AG09319 (cell line): ENCODE measurements at regions not wholly inside any gene's neighbourhood (a gene's known extent, or its start where the extent isn't known, plus 50 kb on each side); places are given as distances from the start of the nearest gene placed in this dataset.
"Not testable (repeated sequence)": the region's sequence is repeated elsewhere in the genome, so short reads cannot be mapped to it uniquely, and the experiment has no call there.

ENCODE experiments used
- DNase-seq: peaks from one replicate; pipeline ENCODE4 v3.0.0-alpha.2; 2010; ENCODE audit warnings: low read depth; ENCODE audit errors: extremely low read depth
- CTCF ChIP-seq: IDR thresholded peaks from 2 replicates; pipeline ENCODE4 v1.5.1; 2011; ENCODE audit warnings: low read depth, mild to moderate bottlenecking, inconsistent platforms, low read length, moderate library complexity

- TF ChIP-seq CTCF = no peak
- no peak for DNase-seq
These were observed 184.9 kb downstream of the TM9SF2 start for GRCh38 chr13:99686157-99686572.

GRCh38 chr13:99681695-99682094 lies 180.4 kb downstream of the TM9SF2 start:
- TF ChIP-seq CTCF = no peak

GRCh38 chr13:99677116-99677951 lies 176.1 kb downstream of the TM9SF2 start:
- TF ChIP-seq CTCF = no peak
- DNase-seq = no peak

More at GRCh38 chr13:99681695-99682094, 180.4 kb downstream of the TM9SF2 start:
- no peak for DNase-seq

- no peak for DNase-seq
- TF ChIP-seq CTCF = no peak
These were observed 170.5 kb downstream of the TM9SF2 start for GRCh38 chr13:99671746-99672145.

GRCh38 chr13:99669096-99669495 lies 167.8 kb downstream of the TM9SF2 start:
- not testable (repeated sequence) for DNase-seq

GRCh38 chr13:99666146-99666805 lies 165.0 kb downstream of the TM9SF2 start:
- DNase-seq = no peak
- no peak for TF ChIP-seq CTCF

GRCh38 chr13:99665711-99666110 lies 164.4 kb downstream of the TM9SF2 start:
- TF ChIP-seq CTCF = no peak
- no peak for DNase-seq
